Right hindlimb (tissue), 1 donor: ENCODE measurements at regions not wholly inside any gene's neighbourhood (a gene's known extent, or its start where the extent isn't known, plus 50 kb on each side); places are given as distances from the start of the nearest gene placed in this dataset.

Experiments
- DNase-seq: peaks from one replicate; pipeline ENCODE4 v3.0.0-alpha.2; 2018

DNA sequence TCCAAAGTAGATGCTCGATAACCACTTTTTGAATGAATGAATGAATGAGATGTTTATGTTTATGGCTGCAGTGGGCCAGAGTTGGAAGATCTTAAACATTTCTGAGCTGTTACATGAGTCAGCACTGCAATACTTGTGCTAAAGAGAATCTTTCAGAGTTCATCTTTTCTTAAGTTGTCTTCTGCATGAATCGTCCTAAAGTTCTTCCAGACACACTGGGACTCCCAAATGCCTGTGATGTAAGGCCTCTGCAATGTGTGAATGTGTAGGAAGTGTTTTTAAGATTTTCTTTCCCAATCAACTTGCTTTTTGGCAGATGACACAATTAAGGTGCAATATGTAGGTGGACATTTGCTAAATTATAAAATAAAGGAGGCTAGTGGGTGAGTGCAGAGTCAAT, 50.3 kb upstream of the TRIM9 start:
- DNase-seq: no peak

DNA sequence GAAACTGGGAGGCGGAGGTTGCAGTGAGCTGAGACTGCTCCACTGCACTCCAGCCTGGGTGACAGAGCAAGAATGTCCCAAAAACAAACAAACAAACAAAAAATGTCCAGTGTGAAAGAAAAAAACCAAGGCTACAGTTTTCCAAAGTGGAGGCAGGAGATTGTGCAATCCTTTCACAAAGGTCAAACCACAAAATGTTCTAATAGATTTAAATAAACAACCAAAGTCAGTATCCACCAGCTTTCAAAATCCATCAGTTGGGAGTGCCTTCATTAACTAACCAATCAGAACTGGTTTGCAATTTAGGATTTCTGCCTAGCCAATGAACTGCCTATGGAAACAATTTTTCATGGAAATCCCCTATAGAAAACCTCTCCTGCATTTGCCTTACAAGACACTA, 52.3 kb upstream of the TRIM9 start:
- no peak for DNase-seq

DNA sequence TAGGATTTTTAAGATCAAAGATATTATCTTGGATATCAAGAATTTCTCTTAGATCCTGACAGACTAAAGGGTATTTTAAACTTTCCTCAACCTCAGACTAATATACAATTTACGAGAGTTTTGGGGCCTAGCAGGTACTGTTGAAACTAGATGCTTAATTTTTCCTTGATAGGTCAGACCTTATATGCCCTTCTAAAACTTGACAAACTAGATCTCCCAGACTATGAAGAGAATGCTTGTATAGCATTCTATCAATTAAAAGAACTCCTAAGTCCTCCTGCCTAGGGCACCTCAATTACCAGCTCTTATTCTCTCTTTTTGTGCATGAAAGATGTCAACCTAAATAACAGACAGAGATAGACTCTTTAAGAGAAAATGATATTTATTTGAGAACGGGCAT, 60.4 kb upstream of the TRIM9 start:
- DNase-seq: no peak

DNA sequence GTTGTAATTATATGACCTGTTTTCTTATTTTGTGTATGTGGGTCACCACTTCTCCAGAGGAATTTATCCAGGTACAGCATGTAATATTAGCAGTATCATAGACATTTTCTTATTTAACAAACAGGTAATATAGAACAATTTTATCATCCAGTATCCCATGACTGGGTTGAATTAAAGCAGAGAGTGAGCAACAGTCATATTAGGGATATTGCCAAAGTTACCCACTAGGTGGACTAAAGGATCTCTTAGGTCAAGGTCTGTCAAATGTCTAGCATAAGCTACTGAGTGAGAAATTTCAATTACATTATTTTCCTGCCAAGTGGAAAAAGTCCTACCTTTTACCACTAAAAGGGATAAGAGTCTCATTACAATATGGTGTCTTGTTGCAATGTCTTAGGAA, 62.1 kb upstream of the TRIM9 start:
- no peak for DNase-seq

DNA sequence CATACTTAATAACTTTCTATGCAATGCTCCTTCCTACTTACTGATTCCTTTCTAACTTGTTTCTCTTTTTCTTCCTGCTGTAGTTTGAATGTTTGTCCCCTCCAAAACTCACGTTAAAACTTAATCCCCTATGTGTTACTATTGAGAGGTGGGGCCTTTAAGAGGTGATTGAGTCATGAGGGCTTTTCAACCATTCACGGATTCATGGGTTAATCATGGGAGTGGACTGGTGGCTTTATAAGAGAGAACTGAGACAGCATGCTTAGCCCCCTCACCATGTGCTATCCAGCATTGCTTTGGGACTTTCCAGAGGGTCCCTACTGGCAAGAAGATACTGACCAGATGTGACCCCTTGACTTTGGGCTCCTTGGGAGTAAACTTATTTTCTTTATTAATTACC, 66.0 kb upstream of the TRIM9 start:
- DNase-seq: no peak

DNA sequence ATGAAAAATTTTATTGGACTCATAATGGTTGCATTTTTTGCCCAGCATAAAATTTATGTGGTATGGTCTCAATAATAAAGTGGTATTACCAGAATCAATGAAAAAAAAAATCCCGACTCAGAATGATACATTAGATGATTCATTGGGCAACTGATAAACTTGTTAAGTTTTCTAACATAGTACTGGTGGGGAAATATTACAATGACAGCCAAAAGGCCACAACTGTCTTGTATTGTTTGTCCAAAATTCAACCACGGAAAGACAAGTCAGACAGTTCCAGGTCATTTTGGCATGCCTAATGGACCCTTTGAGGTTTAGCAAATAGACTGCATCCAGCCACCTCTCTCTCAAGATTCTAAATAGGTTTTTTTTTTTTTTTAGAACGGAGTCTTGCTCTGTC, 70.5 kb upstream of the TRIM9 start:
- DNase-seq: no peak

DNA sequence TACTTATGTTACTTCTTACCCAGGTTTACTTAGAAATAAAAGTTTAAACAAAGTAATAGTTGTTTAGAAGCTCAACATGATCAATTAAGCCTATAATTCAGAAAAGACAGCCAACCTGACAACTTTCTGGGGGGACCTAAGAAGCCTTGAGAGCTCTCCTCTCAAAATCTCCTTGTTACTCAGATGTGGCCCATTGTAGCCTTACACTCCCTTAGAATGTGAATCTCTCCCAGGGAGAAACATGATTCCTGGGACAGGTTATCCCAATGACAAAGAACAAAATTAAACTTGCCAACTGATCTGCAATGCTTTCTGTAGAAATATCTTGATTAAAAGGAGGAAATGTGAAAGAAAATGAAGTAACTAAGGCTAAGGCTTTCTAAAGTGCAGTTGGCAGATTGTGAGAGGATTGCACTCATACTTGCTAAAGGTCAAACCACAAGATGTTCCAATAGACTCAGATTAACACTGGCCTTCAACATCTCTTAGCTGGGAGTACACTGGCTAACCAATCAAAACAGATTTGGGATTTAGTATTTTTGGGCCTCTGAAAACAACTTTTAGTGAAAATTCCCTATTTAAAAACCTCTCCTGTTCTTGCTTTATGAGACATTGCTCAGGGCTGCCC, 72.3 kb upstream of the TMX1 start:
- no peak for DNase-seq

DNA sequence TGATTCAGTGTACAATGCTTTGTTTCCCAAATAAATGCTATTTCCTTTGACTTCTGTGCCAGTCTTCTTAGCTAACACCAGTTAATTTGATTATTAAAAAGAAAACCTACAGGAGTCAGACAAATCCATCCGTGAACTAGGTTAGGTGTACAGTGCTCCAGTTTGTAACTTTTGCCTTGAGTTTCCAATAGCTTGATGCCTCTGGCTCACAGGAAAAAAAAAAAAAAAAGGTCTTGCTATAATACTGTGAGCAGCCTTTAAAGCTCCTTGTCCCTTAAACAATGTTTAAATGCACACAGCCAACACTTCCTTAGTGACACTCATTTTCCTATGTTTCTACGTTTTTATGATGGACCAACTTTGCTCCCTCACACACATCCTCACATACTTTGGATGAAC, 71.8 kb upstream of the TMX1 start:
- DNase-seq: no peak

DNA sequence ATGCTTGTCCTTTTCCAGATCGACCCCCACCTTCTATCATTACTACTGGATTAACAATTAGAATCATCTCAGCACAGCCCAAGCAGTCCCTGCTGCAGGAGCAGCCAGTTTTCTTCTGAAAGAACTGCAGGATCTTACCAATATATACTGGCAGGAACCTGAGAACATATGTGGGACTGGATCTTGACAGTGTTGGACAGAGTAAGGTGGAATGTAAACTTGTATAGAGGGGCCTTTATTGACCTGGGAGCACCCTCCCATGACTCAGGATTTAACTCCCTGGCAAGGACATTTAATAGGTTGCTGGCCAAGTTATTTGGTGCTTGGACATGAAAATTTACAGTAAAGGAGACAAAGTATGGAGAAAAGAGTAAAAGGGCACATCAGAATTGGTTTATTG, 66.2 kb upstream of the TMX1 start:
- DNase-seq: no peak

DNA sequence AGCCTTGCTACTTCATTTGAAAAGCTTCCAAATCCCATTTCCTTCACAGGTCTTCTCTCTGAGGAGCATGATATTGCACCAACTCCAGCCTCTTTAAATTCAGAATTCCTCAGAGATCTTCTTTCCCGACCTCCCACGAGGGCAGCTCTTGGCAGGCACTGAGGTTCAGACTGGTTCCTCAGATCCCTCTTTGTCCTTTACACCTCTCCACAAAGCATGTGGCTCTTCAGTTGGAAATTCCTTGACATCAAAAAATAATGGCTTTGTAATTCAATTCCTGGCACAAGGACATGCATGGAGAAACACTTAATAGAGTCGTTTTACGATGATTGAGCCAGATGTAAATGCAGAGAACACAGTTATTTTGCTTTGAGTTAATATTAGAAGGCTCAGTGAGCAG, 63.2 kb upstream of the TMX1 start:
- peak; percentile 37 for DNase-seq

DNA sequence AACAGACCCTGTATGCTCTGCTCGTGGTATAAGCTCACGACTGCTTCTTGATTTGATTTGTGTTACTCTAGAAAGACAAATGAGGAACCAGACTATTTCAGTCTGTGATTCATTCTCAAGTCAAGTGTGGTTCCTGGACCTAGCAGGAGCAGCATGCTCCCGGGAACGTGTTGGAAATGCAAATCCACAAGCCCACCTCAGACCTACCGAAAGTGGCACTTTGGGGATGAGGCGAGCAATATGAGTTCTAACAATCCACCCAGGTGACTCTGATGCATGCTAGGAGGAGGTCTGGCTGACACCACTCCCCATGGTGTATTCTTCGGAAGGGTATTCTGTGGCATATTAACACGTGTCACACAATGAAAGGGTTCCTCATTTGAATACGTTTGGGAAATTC, 59.5 kb upstream of the TMX1 start:
- no peak for DNase-seq

DNA sequence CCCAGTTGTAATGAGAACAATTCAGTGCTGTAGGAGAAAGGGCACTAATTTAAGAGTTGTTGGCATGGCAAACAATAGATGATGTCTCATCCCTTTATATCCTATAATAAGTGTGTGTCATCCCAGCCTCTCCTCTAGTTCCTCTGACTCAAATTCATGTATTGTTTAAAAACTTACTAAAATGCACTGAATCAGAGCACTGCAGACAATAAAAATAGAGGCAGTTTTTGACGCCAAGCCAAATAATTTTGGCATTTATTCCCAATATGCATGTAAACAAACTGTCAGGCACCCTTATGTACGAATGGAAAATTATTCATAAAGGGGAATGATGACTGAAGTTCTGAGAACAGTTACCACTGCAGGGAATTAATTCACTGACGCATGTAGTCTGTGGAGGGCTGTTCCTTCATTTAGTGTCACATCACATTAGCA, 57.9 kb upstream of the TMX1 start:
- DNase-seq: no peak

DNA sequence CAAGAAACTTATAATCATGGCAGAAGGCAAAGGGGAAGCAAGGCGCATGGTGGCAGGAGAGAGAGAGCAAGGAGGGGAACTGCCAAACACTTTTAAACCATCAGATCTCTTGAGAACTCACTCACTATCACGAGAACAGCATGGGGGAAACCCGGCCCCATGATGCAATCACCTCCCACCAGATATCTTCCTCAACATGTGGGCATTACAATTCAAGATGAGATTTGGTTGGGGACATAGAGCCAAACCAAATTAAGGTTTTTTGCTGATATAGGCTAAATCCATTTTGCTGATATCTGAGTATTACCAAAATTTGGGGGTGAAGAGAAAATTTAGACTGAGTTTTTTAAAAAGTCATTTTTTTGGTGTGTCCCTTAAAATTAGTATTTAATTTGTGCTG, 54.9 kb upstream of the TMX1 start:
- DNase-seq: no peak

DNA sequence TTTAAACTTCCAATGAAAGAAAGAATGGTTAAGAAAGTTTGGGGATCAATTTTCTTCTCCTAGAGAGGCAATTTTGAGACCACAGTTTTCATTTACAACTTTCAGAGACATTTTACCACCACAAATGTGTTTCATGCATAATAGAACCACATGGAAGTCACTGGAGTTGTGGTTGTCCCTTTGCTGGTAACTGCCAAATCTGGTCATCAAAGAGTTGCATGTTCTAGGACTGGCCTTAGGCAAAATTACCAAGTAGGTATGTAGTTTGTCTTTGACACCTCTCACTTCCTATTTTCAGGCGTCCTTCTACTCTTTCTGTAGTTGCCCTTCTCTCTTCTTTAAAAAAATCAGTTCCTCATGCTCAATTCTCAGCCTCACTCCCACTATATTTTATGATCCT, 54.3 kb upstream of the TMX1 start:
- no peak for DNase-seq

DNA sequence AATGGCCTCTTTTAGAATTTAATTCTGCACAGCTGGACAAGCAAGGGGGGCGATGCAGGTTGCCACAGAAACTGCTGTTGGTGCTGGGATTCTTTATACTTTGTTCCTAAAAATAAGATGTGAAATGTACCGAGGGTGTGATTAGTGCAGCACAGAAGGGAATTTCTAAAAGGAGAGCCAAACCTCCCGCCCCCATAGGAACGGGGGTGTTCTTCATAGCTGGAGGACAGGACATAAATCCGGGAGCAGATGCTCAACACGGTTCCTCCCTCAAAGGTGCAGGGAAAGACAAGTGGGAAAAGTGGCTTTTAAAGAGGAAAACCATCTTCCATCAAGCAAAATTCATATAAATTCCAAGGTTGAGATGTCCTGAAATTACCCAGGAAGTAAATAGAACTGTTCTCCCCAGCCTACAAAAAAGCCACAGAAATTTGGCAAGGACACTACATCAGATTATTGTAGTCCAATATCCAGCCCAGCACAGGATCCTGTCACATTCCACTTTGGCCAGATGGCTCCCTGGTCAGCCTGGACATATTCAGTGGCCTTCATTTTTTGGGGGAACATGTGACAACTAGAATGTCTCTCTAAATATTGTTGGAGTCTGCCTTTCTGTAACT, 51.4 kb upstream of the TMX1 start:
- DNase-seq: peak; percentile 31

DNA sequence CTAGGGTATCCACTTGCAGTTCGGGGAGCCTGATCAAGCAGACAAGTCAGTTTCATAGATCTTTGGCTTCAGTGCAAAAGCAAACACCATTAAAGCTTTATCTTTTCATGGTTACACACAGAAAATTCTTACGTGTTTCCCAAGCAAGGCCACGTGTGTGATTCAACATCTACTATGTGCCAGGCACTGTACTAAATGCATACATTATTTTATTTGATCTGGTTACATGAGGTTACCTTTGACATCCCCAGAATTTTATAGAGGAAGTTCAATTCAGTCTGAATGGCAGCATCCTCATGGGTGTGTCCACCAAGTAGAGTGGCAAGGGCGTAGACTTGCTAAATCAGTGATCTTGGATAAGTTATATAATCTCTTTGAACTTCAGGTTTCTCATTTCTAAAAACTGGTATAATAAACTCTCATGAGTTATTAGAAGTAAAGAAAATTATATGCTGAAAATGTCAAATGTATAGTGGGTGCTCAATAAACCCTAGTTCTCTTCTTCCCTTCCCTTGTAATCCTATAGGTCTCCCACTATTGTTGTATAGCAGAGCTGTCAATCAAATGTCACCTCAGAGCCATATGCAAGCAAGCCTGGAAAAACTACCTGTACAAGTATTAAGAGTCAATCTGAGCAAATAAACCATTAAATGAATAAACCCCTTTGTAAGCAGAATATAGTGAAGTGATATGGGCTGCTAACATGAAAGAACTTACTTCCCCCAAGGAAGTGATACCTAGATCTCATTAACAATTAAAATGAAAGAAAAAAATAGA, 50.3 kb upstream of the TMX1 start:
- DNase-seq: no peak
